ENCODE measurements at regions not wholly inside any gene's neighbourhood (a gene's known extent, or its start where the extent isn't known, plus 50 kb on each side); places are given as distances from the start of the nearest gene placed in this dataset.

- H3K27me3 ChIP-seq: no peaks in the 10 kb centered on the region
- H3K4me1 ChIP-seq: peaks cover 0 to 18% (median 7%) of the 10 kb centered on the region in 4 donors
- DNase-seq: no peak
- no peaks in the 10 kb centered on the region for H3K9me3 ChIP-seq
- no peaks in the 10 kb centered on the region for H3K36me3 ChIP-seq
- TF ChIP-seq EP300 (IDR thresholded peaks at IDR 0.05) (no peak), POLR2A (IDR thresholded peaks at IDR 0.05) (no peak), POLR2AphosphoS5 (IDR thresholded peaks at IDR 0.05) (no peak), CTCF (IDR thresholded peaks at IDR 0.05) (no peak)
- H3K4me3 ChIP-seq: no peak overlapping the region
- intact Hi-C loops (cut with DNase I): no loop called here
- 69 to 70% methylated on average over 4 of the region's 4 CpGs for WGBS, 2 donors
- H3K27ac ChIP-seq: no peak overlapping the region
These were observed 186.7 kb downstream of the DRD1 start for GRCh38 chr5:175257128-175257846.

GRCh38 chr5:175254155-175254554 lies 189.8 kb downstream of the DRD1 start:
- 28 to 31% methylated on average over 1 of the region's 1 CpG for WGBS, 2 donors

DNA sequence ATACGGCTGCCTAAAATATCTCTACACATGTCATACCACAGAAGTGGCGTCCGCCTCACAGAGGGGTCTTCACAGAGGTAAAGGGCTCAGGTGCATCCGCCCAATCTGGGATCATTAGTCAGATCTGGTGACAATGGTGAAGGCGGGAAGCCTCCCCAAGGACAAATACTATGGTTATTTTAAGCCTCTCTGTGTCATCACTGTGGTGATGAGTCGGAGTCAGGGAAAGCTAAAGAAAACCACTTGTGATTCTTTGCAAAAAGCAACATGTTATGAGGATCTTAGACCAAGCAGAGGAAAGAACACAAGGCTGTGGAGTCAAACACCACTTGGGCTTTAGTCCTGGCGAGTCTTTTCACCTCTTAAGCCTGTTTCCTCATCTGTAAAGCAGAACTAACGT lies 190.4 kb downstream of the DRD1 start:
- Histone ChIP-seq H3K27me3 (no peaks in the 10 kb centered on the region), H3K36me3 (no peaks in the 10 kb centered on the region), H3K4me3 (no peak overlapping the region), H3K9me3 (no peaks in the 10 kb centered on the region), H3K4me1 (peaks cover 0 to 18% (median 7%) of the 10 kb centered on the region in 4 donors), H3K27ac (peak overlapping the region in 2 of 4 donors; percentile 27 to 52)
- TF ChIP-seq EP300 (IDR thresholded peaks at IDR 0.05) (no peak), CTCF (IDR thresholded peaks at IDR 0.05) (no peak), POLR2AphosphoS5 (IDR thresholded peaks at IDR 0.05) (no peak), POLR2A (IDR thresholded peaks at IDR 0.05) (no peak)
- intact Hi-C loops (cut with DNase I): no loop called here
- DNase-seq: no peak
- 76 to 82% methylated on average over 8 of the region's 8 CpGs for WGBS, 2 donors

More at GRCh38 chr5:175254155-175254554, 189.8 kb downstream of the DRD1 start:
- Histone ChIP-seq H3K27me3 (no peaks in the 10 kb centered on the region), H3K36me3 (no peaks in the 10 kb centered on the region), H3K27ac (peak overlapping the region in 2 of 4 donors; percentile 27 to 52), H3K4me3 (no peak overlapping the region), H3K9me3 (no peaks in the 10 kb centered on the region), H3K4me1 (peaks cover 0 to 18% (median 7%) of the 10 kb centered on the region in 4 donors)
- intact Hi-C loops (cut with DNase I): no loop called here
- no peak for DNase-seq
- TF ChIP-seq POLR2A (IDR thresholded peaks at IDR 0.05) (no peak), EP300 (IDR thresholded peaks at IDR 0.05) (no peak), CTCF (IDR thresholded peaks at IDR 0.05) (no peak), POLR2AphosphoS5 (IDR thresholded peaks at IDR 0.05) (no peak)

GRCh38 chr5:175252234-175252805 lies 191.7 kb downstream of the DRD1 start:
- no peak for DNase-seq
- Histone ChIP-seq H3K4me1 (peaks cover 0 to 18% (median 7%) of the 10 kb centered on the region in 4 donors), H3K27ac (no peak overlapping the region), H3K4me3 (no peak overlapping the region), H3K27me3 (no peaks in the 10 kb centered on the region), H3K9me3 (no peaks in the 10 kb centered on the region), H3K36me3 (no peaks in the 10 kb centered on the region)
- TF ChIP-seq CTCF (IDR thresholded peaks at IDR 0.05): no peak
- no peak for TF ChIP-seq EP300 (IDR thresholded peaks at IDR 0.05)
- no peak for TF ChIP-seq POLR2A (IDR thresholded peaks at IDR 0.05)
- TF ChIP-seq POLR2AphosphoS5 (IDR thresholded peaks at IDR 0.05): no peak
- intact Hi-C loops (cut with DNase I): no loop called here
- 75 to 91% methylated on average over 4 of the region's 4 CpGs for WGBS, 2 donors

Measured in sigmoid colon (tissue), 6 donors.